Adipose tissue (tissue), 3 donors: ENCODE measurements at regions not wholly inside any gene's neighbourhood (a gene's known extent, or its start where the extent isn't known, plus 50 kb on each side); places are given as distances from the start of the nearest gene placed in this dataset.
"Not testable (repeated sequence)": the region's sequence is repeated elsewhere in the genome, so short reads cannot be mapped to it uniquely, and the experiment has no call there.

Experiments
- H3K27ac ChIP-seq: one replicate; pipeline ENCODE4 v1.5.1; 2013; ENCODE audit warnings: low read depth, low read length
- WGBS, 3 donors: extraction: QIAGEN DNeasy Blood & Tissue Kit; methylation state at CpG; one replicate each; pipeline ENCODE4 v1.1.7; 2013; 5-methylcytosine and 5-hydroxymethylcytosine counted together
- donor health status: healthy with polysubstance abuse.
- donor health status: Bipolar disorder and iron deficiency.
- donor health status: healthy.

- no peak overlapping the region for H3K27ac ChIP-seq
- WGBS, 3 donors = 66 to 68% (median 67%) methylated on average over 4 of the region's 4 CpGs
Observed at GRCh38 chr2:66134138-66134701, 300.7 kb upstream of the MEIS1 start.

DNA sequence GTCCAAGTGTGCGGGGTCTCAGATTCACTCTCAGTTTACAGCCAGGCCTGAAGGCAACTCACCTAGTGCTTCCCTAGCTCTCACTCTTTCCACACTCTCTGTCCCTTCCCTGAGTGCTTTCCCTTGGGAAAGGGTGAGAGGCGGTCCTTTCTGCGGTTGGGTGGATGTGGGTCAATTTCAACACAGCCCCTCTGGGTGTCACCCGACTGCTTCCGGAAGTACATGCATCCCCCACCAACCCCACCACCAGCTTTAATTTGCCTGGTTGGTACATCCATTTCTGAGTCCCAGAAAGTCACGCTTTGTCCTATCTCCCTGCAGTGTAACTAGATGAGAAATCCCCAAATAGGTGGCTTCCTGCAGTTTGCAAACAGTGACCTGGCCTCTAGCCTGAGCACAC is 307.3 kb upstream of the MEIS1 start:
- WGBS, 3 donors = 80 to 90% (median 87%) methylated on average over 6 of the region's 6 CpGs
- no peak overlapping the region for H3K27ac ChIP-seq

GRCh38 chr2:66127061-66127460 is 307.9 kb upstream of the MEIS1 start:
- no peak overlapping the region for H3K27ac ChIP-seq
- 61 to 72% (median 68%) methylated on average over 5 of the region's 5 CpGs for WGBS, 3 donors

- 79 to 88% (median 88%) methylated on average over 5 of the region's 5 CpGs for WGBS, 3 donors
- H3K27ac ChIP-seq = no peak overlapping the region
Observed at GRCh38 chr2:66125951-66126350, 309.0 kb upstream of the MEIS1 start.

GRCh38 chr2:66122516-66122915 is 312.4 kb upstream of the MEIS1 start:
- H3K27ac ChIP-seq = no peak overlapping the region
- WGBS, 3 donors = 53 to 73% (median 66%) methylated on average over 2 of the region's 2 CpGs

GRCh38 chr2:66121946-66122345 is 313.0 kb upstream of the MEIS1 start:
- H3K27ac ChIP-seq = no peak overlapping the region
- 58 to 79% (median 74%) methylated on average over 3 of the region's 3 CpGs for WGBS, 3 donors

- H3K27ac ChIP-seq = no peak overlapping the region
- 81 to 91% (median 85%) methylated on average over 2 of the region's 2 CpGs for WGBS, 3 donors
Observed at GRCh38 chr2:66113988-66114625, 320.8 kb upstream of the MEIS1 start.

GRCh38 chr2:66111706-66112105 is 323.2 kb upstream of the MEIS1 start:
- 83 to 90% (median 86%) methylated on average over 7 of the region's 7 CpGs for WGBS, 3 donors
- no peak overlapping the region for H3K27ac ChIP-seq

DNA sequence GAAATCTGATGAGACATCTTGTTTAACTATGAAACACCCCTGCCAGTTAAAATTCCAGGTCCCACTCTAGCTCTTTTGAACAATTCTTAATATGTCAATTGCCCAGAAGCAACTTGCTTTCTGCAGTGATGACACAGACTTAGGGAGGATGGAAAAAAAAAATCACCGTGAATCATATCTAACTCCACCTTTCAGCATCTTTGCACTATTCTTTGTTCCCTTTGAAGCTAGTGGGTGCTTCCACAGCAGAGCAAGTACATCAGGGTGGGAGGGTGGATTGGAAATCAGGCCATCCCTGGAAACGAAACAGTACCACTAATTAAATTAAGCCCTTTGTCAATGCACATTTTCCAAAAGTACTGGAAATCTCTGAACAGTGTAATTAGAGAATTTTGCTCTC is 324.3 kb upstream of the MEIS1 start:
- WGBS, 3 donors = 76 to 79% (median 78%) methylated on average over 2 of the region's 2 CpGs
- H3K27ac ChIP-seq = no peak overlapping the region

DNA sequence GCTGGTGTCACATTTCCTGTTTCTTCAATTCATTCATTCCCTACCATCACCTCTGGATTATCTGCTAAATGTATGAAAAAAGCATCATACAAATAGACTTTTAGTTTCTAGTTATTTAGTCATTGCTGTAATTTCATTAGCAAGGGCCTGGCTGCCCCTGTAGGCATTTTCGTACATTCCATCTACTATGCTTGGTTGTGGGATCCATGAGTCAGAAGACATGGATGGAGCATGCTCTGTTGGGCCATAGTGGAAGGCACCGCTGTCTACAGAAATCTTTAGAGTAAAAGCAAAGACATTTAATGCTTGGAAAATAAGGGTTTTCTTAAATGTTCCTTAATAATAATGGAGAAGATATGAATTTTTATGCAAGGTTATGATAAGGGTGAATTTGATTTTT is 324.8 kb upstream of the MEIS1 start:
- H3K27ac ChIP-seq = no peak overlapping the region
- WGBS, 3 donors = 91 to 94% (median 93%) methylated on average over 2 of the region's 2 CpGs

- no peak overlapping the region for H3K27ac ChIP-seq
- WGBS, 3 donors = 39 to 68% (median 52%) methylated on average over 2 of the region's 2 CpGs
Observed at GRCh38 chr2:66109419-66109818, 325.5 kb upstream of the MEIS1 start.

GRCh38 chr2:66105066-66105753 is 329.7 kb upstream of the MEIS1 start:
- 60 to 82% (median 63%) methylated on average over 5 of the region's 5 CpGs for WGBS, 3 donors
- no peak overlapping the region for H3K27ac ChIP-seq

DNA sequence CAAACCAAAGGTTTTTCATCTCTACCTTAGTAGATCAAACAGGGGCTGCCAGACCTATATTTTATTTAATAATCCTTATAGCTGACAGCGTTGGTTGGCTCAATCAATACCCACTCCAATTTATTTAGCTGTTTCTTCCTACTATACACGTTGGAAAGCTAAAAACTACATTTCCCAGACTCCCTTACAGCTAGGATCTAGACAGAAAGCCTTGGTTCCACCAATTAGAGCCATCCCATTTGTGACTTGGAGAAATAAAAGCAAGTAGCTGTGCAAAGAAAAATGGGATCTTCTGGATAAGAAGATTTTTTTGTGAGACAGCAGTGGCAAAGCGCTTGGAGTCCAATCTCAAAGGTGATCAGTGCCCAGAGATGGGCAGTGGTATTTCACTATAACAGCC is 331.3 kb upstream of the MEIS1 start:
- WGBS, 3 donors = 76 to 80% (median 77%) methylated on average over 3 of the region's 3 CpGs
- no peak overlapping the region for H3K27ac ChIP-seq

- whole genome bisulfite sequencing, 3 donors = 69 to 81% (median 74%) methylated on average over 1 of the region's 1 CpG
- H3K27ac ChIP-seq = no peak overlapping the region
Observed at GRCh38 chr2:66101206-66101605, 333.7 kb upstream of the MEIS1 start.

DNA sequence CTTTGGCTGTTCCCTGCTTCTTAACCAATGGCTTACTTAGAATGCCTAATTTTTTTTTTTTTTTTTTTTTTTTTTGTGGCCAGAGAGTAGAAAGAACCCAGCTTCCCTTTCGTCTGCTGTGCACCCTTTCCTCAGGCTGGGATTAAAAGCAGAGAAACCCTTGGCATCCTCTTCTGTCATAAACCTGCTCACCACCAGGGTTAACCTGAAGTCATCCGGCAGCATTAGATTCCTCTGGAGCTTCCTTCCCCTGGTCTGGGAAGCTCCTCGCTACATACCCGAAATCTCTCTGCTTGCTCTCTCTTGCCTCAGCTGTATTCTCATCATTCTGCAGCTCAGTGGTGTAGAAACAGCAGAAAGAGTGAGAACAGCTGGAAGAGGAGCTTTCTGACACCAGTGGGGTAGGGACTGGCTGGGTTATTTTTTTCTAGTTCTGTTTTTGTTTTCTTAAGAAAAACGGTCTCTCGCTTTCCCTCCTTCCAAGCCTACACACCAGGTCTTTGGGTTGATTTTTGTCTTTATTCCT is 339.0 kb upstream of the MEIS1 start:
- H3K27ac ChIP-seq = no peak overlapping the region
- WGBS, 3 donors = 72 to 80% (median 78%) methylated on average over 6 of the region's 6 CpGs

DNA sequence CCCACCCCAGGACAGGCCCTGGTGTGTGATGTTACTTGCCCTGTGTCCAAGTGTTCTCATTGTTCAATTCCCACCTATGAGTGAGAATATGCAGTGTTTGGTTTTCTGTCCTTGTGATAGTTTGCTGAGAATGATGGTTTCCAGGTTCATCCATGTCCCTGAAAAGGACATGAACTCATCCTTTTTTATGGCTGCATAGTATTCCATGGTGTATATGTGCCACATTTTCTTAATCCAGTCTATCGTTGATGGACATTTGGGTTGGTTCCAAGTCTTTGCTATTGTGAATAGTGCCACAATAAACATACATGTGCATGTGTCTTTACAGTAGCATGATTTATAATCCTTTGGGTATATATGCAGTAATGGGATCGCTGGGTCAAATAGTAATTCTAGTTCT is 340.2 kb upstream of the MEIS1 start:
- not testable (repeated sequence) for H3K27ac ChIP-seq
- WGBS, 3 donors = 90 to 100% (median 92%) methylated on average over 1 to 2 of the region's 2 CpGs

- H3K27ac ChIP-seq = no peak overlapping the region
- WGBS, 3 donors = 81 to 88% (median 81%) methylated on average over 1 of the region's 1 CpG
Observed at GRCh38 chr2:66093371-66093770, 341.6 kb upstream of the MEIS1 start.

GRCh38 chr2:66084948-66085590 is 349.9 kb upstream of the MEIS1 start:
- no peak overlapping the region for H3K27ac ChIP-seq
- 83 to 88% (median 86%) methylated on average over 9 of the region's 9 CpGs for WGBS, 3 donors

DNA sequence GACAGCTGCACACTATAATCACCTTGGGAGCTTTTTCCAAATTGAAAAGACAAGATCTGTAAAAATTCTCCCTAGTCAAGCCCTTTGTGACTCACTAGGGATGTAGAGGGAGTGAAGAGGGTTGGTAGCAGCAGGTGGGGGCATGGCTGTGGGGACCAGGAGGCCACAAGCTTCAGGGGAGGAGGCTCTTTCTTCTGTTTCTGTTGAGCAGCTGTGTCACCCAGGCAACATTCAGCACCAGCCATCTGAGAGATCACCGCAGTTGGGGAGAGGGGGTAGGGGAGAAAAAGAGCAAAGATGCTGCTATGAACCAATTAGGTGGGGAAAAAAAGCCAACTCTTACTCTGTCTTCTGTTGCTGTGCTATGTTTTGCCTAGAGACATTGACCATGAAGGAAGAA is 352.3 kb upstream of the MEIS1 start:
- WGBS, 3 donors = 58 to 94% (median 83%) methylated on average over 1 of the region's 1 CpG

More for the DNA sequence above, 352.3 kb upstream of the MEIS1 start:
- no peak overlapping the region for H3K27ac ChIP-seq
